ENCODE measurements at regions not wholly inside any gene's neighbourhood (a gene's known extent, or its start where the extent isn't known, plus 50 kb on each side); places are given as distances from the start of the nearest gene placed in this dataset.

- H3K4me3 ChIP-seq (ENCODE audit: low read depth, low read length): no peak overlapping the region
- Mint-ChIP-seq H3K4me1 (ENCODE audit: low read depth, unreplicated experiment) (peaks cover 39% of the 10 kb centered on the region), H3K27me3 (ENCODE audit: insufficient read depth, unreplicated experiment) (no peaks in the 10 kb centered on the region), H3K27ac (ENCODE audit: unreplicated experiment) (no peak overlapping the region), H3K9me3 (ENCODE audit: unreplicated experiment) (peaks cover 16% of the 10 kb centered on the region), H3K36me3 (ENCODE audit: insufficient read depth, unreplicated experiment) (peaks cover 11% of the 10 kb centered on the region), H3K4me3 (ENCODE audit: unreplicated experiment) (no peak overlapping the region)
- CTCF ChIA-PET: no interaction called here
- no TSS peak for BruUV-seq (replicated peaks)
- peaks cover 44% of the 10 kb centered on the region for H3K4me1 ChIP-seq
- intact Hi-C loops (cut with micrococcal nuclease; ENCODE audit: unreplicated experiment): no loop called here
- peaks cover 4% of the 10 kb centered on the region; the same call in 1 of the 2 replicates for H3K9me3 ChIP-seq
- POLR2A ChIA-PET: no interaction called here
- no peaks in the 10 kb centered on the region for H3K27me3 ChIP-seq (replicated peaks; ENCODE audit: control insufficient read depth, insufficient read depth, low read length)
- no peaks in the 10 kb centered on the region for H3K36me3 ChIP-seq (ENCODE audit: control insufficient read depth, insufficient read depth, low read length)
- DNase-seq: no peak
- no peak for TF ChIP-seq CTCF (IDR thresholded peaks at IDR 0.05; ENCODE audit: insufficient read depth in 1 of 2, low read depth in 1 of 2, low read length in 1 of 2, severe bottlenecking in 1 of 2, unreplicated experiment in 1 of 2)
Observed at GRCh38 chr7:130999926-131000325, 265.9 kb upstream of the KLF14 start.

- ChIA-PET POLR2A (no interaction called here), CTCF (no interaction called here)
- no peak overlapping the region for H3K4me3 Mint-ChIP-seq (ENCODE audit: unreplicated experiment)
- peaks cover 15% of the 10 kb centered on the region for H3K36me3 Mint-ChIP-seq (ENCODE audit: insufficient read depth, unreplicated experiment)
- H3K36me3 ChIP-seq (ENCODE audit: control insufficient read depth, insufficient read depth, low read length): no peaks in the 10 kb centered on the region
- H3K4me1 ChIP-seq: peaks cover 40% of the 10 kb centered on the region
- no peak overlapping the region for H3K4me3 ChIP-seq (ENCODE audit: low read depth, low read length)
- no peak overlapping the region for H3K27ac Mint-ChIP-seq (ENCODE audit: unreplicated experiment)
- no TSS peak for BruUV-seq (replicated peaks)
- peaks cover 34% of the 10 kb centered on the region for H3K4me1 Mint-ChIP-seq (ENCODE audit: low read depth, unreplicated experiment)
- no peaks in the 10 kb centered on the region for H3K27me3 ChIP-seq (replicated peaks; ENCODE audit: control insufficient read depth, insufficient read depth, low read length)
- H3K9me3 ChIP-seq: peaks cover 4% of the 10 kb centered on the region; the same call in 1 of the 2 replicates
- H3K27me3 Mint-ChIP-seq (ENCODE audit: insufficient read depth, unreplicated experiment): no peaks in the 10 kb centered on the region
- no peak for TF ChIP-seq CTCF (IDR thresholded peaks at IDR 0.05; ENCODE audit: insufficient read depth in 1 of 2, low read depth in 1 of 2, low read length in 1 of 2, severe bottlenecking in 1 of 2, unreplicated experiment in 1 of 2)
- intact Hi-C loops (cut with micrococcal nuclease; ENCODE audit: unreplicated experiment): no loop called here
- no peak for DNase-seq
- H3K9me3 Mint-ChIP-seq (ENCODE audit: unreplicated experiment): peaks cover 20% of the 10 kb centered on the region
Observed at GRCh38 chr7:131000389-131000788, 266.4 kb upstream of the KLF14 start.

- no peaks in the 10 kb centered on the region for H3K27me3 Mint-ChIP-seq (ENCODE audit: insufficient read depth, unreplicated experiment)
- H3K4me1 Mint-ChIP-seq (ENCODE audit: low read depth, unreplicated experiment): peaks cover 29% of the 10 kb centered on the region
- TF ChIP-seq CTCF (IDR thresholded peaks at IDR 0.05; ENCODE audit: insufficient read depth in 1 of 2, low read depth in 1 of 2, low read length in 1 of 2, severe bottlenecking in 1 of 2, unreplicated experiment in 1 of 2): no peak
- POLR2A ChIA-PET: no interaction called here
- intact Hi-C loops (cut with micrococcal nuclease; ENCODE audit: unreplicated experiment): no loop called here
- H3K4me3 Mint-ChIP-seq (ENCODE audit: unreplicated experiment): no peak overlapping the region
- peaks cover 25% of the 10 kb centered on the region for H3K9me3 Mint-ChIP-seq (ENCODE audit: unreplicated experiment)
- CTCF ChIA-PET: no interaction called here
- H3K36me3 ChIP-seq (ENCODE audit: control insufficient read depth, insufficient read depth, low read length): no peaks in the 10 kb centered on the region
- H3K27me3 ChIP-seq (replicated peaks; ENCODE audit: control insufficient read depth, insufficient read depth, low read length): no peaks in the 10 kb centered on the region
- no TSS peak for BruUV-seq (replicated peaks)
- H3K9me3 ChIP-seq: peaks cover 4% of the 10 kb centered on the region; the same call in 1 of the 2 replicates
- peaks cover 16% of the 10 kb centered on the region for H3K36me3 Mint-ChIP-seq (ENCODE audit: insufficient read depth, unreplicated experiment)
- H3K4me1 ChIP-seq: peaks cover 35% of the 10 kb centered on the region
- no peak for DNase-seq
- no peak overlapping the region for H3K4me3 ChIP-seq (ENCODE audit: low read depth, low read length)
- no peak overlapping the region for H3K27ac Mint-ChIP-seq (ENCODE audit: unreplicated experiment)
Observed at GRCh38 chr7:131000873-131001272, 266.9 kb upstream of the KLF14 start.
